ENCODE measurements at regions not wholly inside any gene's neighbourhood (a gene's known extent, or its start where the extent isn't known, plus 50 kb on each side); places are given as distances from the start of the nearest gene placed in this dataset.

DNA sequence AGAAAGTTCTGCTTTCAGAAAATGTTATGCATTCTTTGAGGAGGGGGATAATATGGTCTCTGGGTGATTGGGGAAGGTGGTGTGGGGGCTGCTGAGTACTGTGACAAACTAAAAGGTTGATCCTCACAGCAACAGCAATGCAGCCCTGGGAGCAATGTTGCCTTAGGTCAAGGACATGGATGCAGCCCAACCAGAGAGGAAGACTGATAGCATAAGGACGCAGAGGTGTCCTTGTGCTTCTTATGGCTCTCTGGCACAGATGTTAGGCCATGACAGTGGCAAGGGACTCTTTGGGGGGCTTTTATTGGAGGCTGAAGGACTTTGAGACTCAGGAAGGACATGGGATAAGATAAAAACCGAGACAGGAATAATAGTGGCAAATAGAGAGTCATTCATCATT is 186.2 kb upstream of the PHACTR1 start:
- TF ChIP-seq, protein P1, sequence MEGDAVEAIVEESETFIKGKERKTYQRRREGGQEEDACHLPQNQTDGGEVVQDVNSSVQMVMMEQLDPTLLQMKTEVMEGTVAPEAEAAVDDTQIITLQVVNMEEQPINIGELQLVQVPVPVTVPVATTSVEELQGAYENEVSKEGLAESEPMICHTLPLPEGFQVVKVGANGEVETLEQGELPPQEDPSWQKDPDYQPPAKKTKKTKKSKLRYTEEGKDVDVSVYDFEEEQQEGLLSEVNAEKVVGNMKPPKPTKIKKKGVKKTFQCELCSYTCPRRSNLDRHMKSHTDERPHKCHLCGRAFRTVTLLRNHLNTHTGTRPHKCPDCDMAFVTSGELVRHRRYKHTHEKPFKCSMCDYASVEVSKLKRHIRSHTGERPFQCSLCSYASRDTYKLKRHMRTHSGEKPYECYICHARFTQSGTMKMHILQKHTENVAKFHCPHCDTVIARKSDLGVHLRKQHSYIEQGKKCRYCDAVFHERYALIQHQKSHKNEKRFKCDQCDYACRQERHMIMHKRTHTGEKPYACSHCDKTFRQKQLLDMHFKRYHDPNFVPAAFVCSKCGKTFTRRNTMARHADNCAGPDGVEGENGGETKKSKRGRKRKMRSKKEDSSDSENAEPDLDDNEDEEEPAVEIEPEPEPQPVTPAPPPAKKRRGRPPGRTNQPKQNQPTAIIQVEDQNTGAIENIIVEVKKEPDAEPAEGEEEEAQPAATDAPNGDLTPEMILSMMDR (conservative IDR thresholded peaks at IDR 0.05 in 1 of 2, IDR thresholded peaks at IDR 0.05 in 1 of 2; ENCODE audit: low read depth in 1 of 2, low read length in 2 of 2), result no peak
- no peak for TF ChIP-seq EZH2 (IDR thresholded peaks at IDR 0.05; ENCODE audit: low read length, missing control alignments)

All from fibroblast of lung (primary cell).